ENCODE measurements at regions not wholly inside any gene's neighbourhood (a gene's known extent, or its start where the extent isn't known, plus 50 kb on each side); places are given as distances from the start of the nearest gene placed in this dataset.

- no peaks in the 10 kb centered on the region for H3K9me3 ChIP-seq (replicated peaks; ENCODE audit: control insufficient read depth, insufficient read depth, low read depth, low read length)
- H3K79me2 ChIP-seq (ENCODE audit: control insufficient read depth, insufficient read depth, low read length): no peaks in the 10 kb centered on the region
- in situ Hi-C loops (cut with MboI): no loop called here
- no peak overlapping the region for H3K27ac ChIP-seq (ENCODE audit: extremely low read depth, low read depth, low read length)
- H3K36me3 ChIP-seq (ENCODE audit: control insufficient read depth, insufficient read depth, low read length): no peaks in the 10 kb centered on the region
- no peaks in the 10 kb centered on the region for H3K27me3 ChIP-seq (ENCODE audit: control insufficient read depth in 2 of 2, insufficient read depth in 2 of 2, low read length in 2 of 2)
- FAIRE-seq (no peak), DNase-seq (ENCODE audit: extremely low read depth in 1 of 4, low spot score in 3 of 4) (no peak), ATAC-seq (no peak)
- WGBS (ENCODE audit: insufficient coverage, low coverage, missing lambda C conversion rate): 0% methylated on average over 2 of the region's 2 CpGs
- H4K20me1 ChIP-seq (replicated peaks; ENCODE audit: control insufficient read depth, insufficient read depth, low read length): no peaks in the 10 kb centered on the region
- CTCF ChIA-PET (ENCODE audit: low intra/inter-chr PET ratio): no interaction called here
- no TSS peak for BruUV-seq (replicated peaks)
- POLR2A ChIA-PET: no interaction called here
- no peak overlapping the region for H3K9ac ChIP-seq (ENCODE audit: insufficient read depth in 1 of 2, low read depth in 2 of 2, low read length in 2 of 2)
- H3K4me2 ChIP-seq (ENCODE audit: insufficient read depth, low read length): no peak overlapping the region
- H3K9me1 ChIP-seq (ENCODE audit: control insufficient read depth, insufficient read depth, low read length): no peaks in the 10 kb centered on the region
- intact Hi-C loops (cut with micrococcal nuclease): no loop called here
- H2AFZ ChIP-seq (ENCODE audit: low read depth, low read length): no peak overlapping the region
- no peaks in the 10 kb centered on the region for H3K4me1 ChIP-seq (replicated peaks in 1 of 2; ENCODE audit: control insufficient read depth in 2 of 2, insufficient read depth in 2 of 2, low read length in 2 of 2)
- no peak overlapping the region for H3K4me3 ChIP-seq
- TF ChIP-seq FOS (IDR thresholded peaks at IDR 0.05; ENCODE audit: extremely low read depth, insufficient read length) (no peak), FOXK1 (CRISPR knock-in tag; IDR thresholded peaks at IDR 0.05; ENCODE audit: borderline replicate concordance) (no peak), MAZ (CRISPR knock-in tag; conservative IDR thresholded peaks at IDR 0.05 in 1 of 2, IDR thresholded peaks at IDR 0.05 in 1 of 2) (no peak), SPI1 (IDR thresholded peaks at IDR 0.05; ENCODE audit: borderline replicate concordance, low read depth, low read length) (no peak), PRDM10 (IDR thresholded peaks at IDR 0.05; ENCODE audit: partially characterized antibody) (no peak), CUX1 (CRISPR knock-in tag; IDR thresholded peaks at IDR 0.05) (no peak), TSHZ1 (CRISPR knock-in tag; IDR thresholded peaks at IDR 0.05) (no peak), STAG1 (CRISPR knock-in tag; IDR thresholded peaks at IDR 0.05; ENCODE audit: borderline replicate concordance) (no peak), U2AF2 (optimal IDR thresholded peaks at IDR 0.05; ENCODE audit: low read depth, low read length) (no peak)
Observed at GRCh38 chr10:31635415-31636065, 293.1 kb downstream of the ARHGAP12 start.
